ENCODE measurements at regions not wholly inside any gene's neighbourhood (a gene's known extent, or its start where the extent isn't known, plus 50 kb on each side); places are given as distances from the start of the nearest gene placed in this dataset.

DNA sequence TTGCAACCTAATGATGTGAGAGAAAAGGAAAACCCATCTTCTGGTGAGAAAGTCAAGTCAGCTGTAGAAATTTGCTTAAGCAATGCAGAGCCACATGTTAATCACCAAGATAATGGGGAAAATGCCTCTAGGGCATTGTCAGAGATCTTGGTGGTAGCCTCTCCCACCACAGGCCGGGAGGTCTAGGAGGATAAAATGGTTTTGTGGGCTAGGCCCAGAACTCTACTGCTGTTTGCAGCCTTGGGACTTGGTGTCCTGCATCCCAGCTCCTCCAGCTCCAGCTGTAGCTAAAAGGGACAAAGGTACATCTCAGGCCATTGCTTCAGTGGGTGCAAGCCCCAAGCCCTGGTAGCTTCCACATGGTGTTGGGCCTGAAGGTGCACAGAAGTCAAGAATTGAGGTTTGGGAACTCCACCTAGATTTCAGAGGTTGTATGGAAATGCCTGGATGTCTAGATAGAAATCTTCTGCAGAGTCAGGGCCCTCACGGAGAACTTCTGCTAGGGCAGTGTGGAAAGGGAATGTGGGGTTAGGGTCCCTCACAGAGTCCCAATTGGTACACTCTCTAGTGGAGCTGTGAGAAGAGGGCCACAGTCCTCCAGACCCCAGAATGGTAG is 382.2 kb upstream of the KLHL1 start:
- H3K4me1 ChIP-seq: no peaks in the 10 kb centered on the region
- WGBS, 2 donors: 86 to 88% methylated on average over 2 of the region's 2 CpGs
- H3K9me3 ChIP-seq: no peaks in the 10 kb centered on the region
- no peaks in the 10 kb centered on the region for H3K36me3 ChIP-seq
- no peak for DNase-seq
- H3K27me3 ChIP-seq: no peaks in the 10 kb centered on the region
- TF ChIP-seq, protein P1, sequence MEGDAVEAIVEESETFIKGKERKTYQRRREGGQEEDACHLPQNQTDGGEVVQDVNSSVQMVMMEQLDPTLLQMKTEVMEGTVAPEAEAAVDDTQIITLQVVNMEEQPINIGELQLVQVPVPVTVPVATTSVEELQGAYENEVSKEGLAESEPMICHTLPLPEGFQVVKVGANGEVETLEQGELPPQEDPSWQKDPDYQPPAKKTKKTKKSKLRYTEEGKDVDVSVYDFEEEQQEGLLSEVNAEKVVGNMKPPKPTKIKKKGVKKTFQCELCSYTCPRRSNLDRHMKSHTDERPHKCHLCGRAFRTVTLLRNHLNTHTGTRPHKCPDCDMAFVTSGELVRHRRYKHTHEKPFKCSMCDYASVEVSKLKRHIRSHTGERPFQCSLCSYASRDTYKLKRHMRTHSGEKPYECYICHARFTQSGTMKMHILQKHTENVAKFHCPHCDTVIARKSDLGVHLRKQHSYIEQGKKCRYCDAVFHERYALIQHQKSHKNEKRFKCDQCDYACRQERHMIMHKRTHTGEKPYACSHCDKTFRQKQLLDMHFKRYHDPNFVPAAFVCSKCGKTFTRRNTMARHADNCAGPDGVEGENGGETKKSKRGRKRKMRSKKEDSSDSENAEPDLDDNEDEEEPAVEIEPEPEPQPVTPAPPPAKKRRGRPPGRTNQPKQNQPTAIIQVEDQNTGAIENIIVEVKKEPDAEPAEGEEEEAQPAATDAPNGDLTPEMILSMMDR (IDR thresholded peaks at IDR 0.05): no peak
- TF ChIP-seq POLR2A (IDR thresholded peaks at IDR 0.05) (no peak), EP300 (IDR thresholded peaks at IDR 0.05) (no peak), POLR2AphosphoS5 (IDR thresholded peaks at IDR 0.05) (no peak)
- H3K27ac ChIP-seq: no peak overlapping the region
- intact Hi-C loops (cut with DNase I): no loop called here
- H3K4me3 ChIP-seq: no peak overlapping the region

DNA sequence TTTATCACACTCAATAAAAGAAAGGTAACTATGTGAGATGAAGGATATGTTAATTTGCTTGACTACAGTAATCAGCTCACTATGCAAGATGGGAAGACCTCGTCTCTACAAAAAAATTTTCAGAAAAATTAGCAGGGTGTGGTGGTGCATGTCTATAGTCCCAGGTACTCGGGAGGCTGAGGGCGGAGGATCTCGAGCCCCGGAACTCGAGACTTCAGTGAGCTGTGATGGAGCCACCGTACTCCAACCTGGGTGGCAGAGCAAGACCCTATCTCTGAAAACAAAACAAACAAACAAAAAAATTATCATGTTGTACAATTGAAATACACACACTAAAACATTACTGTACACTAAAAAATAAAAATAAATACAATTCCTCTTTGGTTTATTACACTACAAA is 376.7 kb upstream of the KLHL1 start:
- no peaks in the 10 kb centered on the region for H3K9me3 ChIP-seq
- intact Hi-C loops (cut with DNase I): no loop called here
- no peak overlapping the region for H3K4me3 ChIP-seq
- DNase-seq: no peak
- H3K4me1 ChIP-seq: no peaks in the 10 kb centered on the region
- H3K36me3 ChIP-seq: no peaks in the 10 kb centered on the region
- TF ChIP-seq EP300 (IDR thresholded peaks at IDR 0.05) (no peak), POLR2AphosphoS5 (IDR thresholded peaks at IDR 0.05) (no peak), POLR2A (IDR thresholded peaks at IDR 0.05) (no peak)
- TF ChIP-seq, protein P1 (IDR thresholded peaks at IDR 0.05): no peak
- no peak overlapping the region for H3K27ac ChIP-seq
- H3K27me3 ChIP-seq: no peaks in the 10 kb centered on the region
- WGBS, 2 donors: 84 to 95% methylated on average over 7 of the region's 7 CpGs

DNA sequence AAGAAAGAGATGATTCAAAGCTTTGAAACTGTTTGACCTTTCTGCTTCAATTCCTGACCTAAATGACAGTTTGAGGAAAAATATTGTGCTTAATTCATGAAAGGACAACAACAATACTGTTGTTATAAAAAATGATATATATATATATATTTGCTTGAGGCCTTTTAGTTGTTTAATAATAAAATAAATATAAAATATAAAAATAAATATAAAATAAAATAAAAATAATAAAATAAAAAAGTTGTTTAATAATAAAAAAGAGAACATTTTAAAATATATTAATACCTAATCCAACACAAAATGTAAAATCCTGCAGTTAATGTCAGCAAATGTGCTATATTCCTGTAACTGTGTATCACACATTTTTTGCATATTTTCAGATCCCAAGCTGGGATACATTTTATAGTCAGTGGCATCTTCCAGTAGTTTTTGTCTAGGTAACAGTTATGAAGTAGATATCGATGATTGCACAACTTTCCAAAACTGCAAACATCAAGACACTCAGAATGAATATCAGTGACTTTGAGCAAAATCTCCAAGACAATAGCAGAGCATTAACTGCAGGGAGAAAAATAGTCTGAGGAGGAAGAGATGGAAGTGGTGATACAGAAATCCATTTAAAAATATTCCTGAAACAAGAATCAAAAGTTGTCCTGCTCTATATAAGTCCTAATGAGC is 375.5 kb upstream of the KLHL1 start:
- no peaks in the 10 kb centered on the region for H3K27me3 ChIP-seq
- no peaks in the 10 kb centered on the region for H3K36me3 ChIP-seq
- intact Hi-C loops (cut with DNase I): no loop called here
- no peak overlapping the region for H3K4me3 ChIP-seq
- TF ChIP-seq, protein P1 (IDR thresholded peaks at IDR 0.05): no peak
- TF ChIP-seq POLR2AphosphoS5 (IDR thresholded peaks at IDR 0.05): no peak
- no peak for TF ChIP-seq POLR2A (IDR thresholded peaks at IDR 0.05)
- no peak for TF ChIP-seq EP300 (IDR thresholded peaks at IDR 0.05)
- no peaks in the 10 kb centered on the region for H3K9me3 ChIP-seq
- no peak for DNase-seq
- H3K27ac ChIP-seq: no peak overlapping the region
- no peaks in the 10 kb centered on the region for H3K4me1 ChIP-seq
- WGBS, 2 donors: 90 to 97% methylated on average over 1 of the region's 1 CpG

DNA sequence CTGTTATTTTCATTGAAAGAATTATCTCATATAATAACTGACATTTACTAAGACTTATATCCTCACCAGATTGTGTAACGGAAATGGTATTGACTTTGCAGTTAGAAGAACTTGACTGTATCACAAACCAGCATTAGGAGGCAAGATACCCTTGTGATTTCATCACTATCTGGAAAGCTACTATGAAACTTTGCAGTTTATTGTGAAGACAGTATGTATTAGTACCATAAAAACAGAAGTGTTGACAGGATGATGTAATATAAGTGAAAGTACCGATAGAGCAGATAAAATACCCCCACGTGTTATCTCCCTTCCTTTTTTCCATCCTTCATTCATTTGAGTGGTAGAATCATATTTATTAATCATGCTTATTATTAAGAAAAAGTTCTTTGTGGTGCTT is 365.7 kb upstream of the KLHL1 start:
- no peak for DNase-seq
- Histone ChIP-seq H3K4me3 (no peak overlapping the region), H3K4me1 (no peaks in the 10 kb centered on the region), H3K9me3 (no peaks in the 10 kb centered on the region), H3K36me3 (no peaks in the 10 kb centered on the region), H3K27ac (no peak overlapping the region), H3K27me3 (no peaks in the 10 kb centered on the region)
- no peak for TF ChIP-seq POLR2AphosphoS5 (IDR thresholded peaks at IDR 0.05)
- no peak for TF ChIP-seq POLR2A (IDR thresholded peaks at IDR 0.05)
- TF ChIP-seq EP300 (IDR thresholded peaks at IDR 0.05): no peak
- TF ChIP-seq, protein P1 (IDR thresholded peaks at IDR 0.05): no peak
- 39 to 75% methylated on average over 3 of the region's 3 CpGs for WGBS, 2 donors
- intact Hi-C loops (cut with DNase I): no loop called here

Data from sigmoid colon (tissue), 6 donors.